ENCODE measurements at regions not wholly inside any gene's neighbourhood (a gene's known extent, or its start where the extent isn't known, plus 50 kb on each side); places are given as distances from the start of the nearest gene placed in this dataset.

- Histone ChIP-seq H3K79me2 (replicated peaks; ENCODE audit: insufficient read depth, low read length) (no peaks in the 10 kb centered on the region), H3K4me2 (ENCODE audit: low read length) (no peak overlapping the region), H2AFZ (ENCODE audit: low read depth, low read length) (no peak overlapping the region), H3K9me2 (ENCODE audit: insufficient read depth, low read length) (no peaks in the 10 kb centered on the region), H3K36me3 (ENCODE audit: insufficient read depth, low read length) (no peaks in the 10 kb centered on the region), H3K27me3 (ENCODE audit: insufficient read depth, low read depth, low read length) (no peaks in the 10 kb centered on the region), H3K9ac (ENCODE audit: low read length) (no peak overlapping the region), H3K9me3 (ENCODE audit: low read length) (no peaks in the 10 kb centered on the region), H3K27ac (ENCODE audit: low read length) (no peak overlapping the region), H3F3A (ENCODE audit: insufficient read depth, low read length, poor library complexity, severe bottlenecking) (no peaks in the 10 kb centered on the region), H3K4me3 (ENCODE audit: low read length) (no peak overlapping the region), H4K20me1 (ENCODE audit: insufficient read depth) (no peaks in the 10 kb centered on the region)
- no peak for TF ChIP-seq SMC3 (conservative IDR thresholded peaks at IDR 0.05; ENCODE audit: poor library complexity)
- TF ChIP-seq EP300 (conservative IDR thresholded peaks at IDR 0.05; ENCODE audit: poor library complexity, severe bottlenecking) = no peak
- no peak for TF ChIP-seq MXI1 (conservative IDR thresholded peaks at IDR 0.05; ENCODE audit: poor library complexity, severe bottlenecking)
- TF ChIP-seq RAD21 (conservative IDR thresholded peaks at IDR 0.05) = no peak
- TF ChIP-seq EZH2 (IDR thresholded peaks at IDR 0.05; ENCODE audit: borderline replicate concordance, insufficient read depth, low read length, poor library complexity, severe bottlenecking) = no peak
- TF ChIP-seq CTCF (IDR thresholded peaks at IDR 0.05; ENCODE audit: poor library complexity, severe bottlenecking) = no peak
- no peak for TF ChIP-seq REST (IDR thresholded peaks at IDR 0.05; ENCODE audit: borderline replicate concordance)
- no peak for TF ChIP-seq POLR2AphosphoS5 (IDR thresholded peaks at IDR 0.05)
- no peak for TF ChIP-seq TAF1 (IDR thresholded peaks at IDR 0.05; ENCODE audit: low read depth)
Observed at GRCh38 chr13:47415048-47415447, 518.2 kb upstream of the HTR2A start.

- no peak overlapping the region for H3K9ac ChIP-seq (ENCODE audit: low read length)
Observed at GRCh38 chr13:47413526-47413925, 516.7 kb upstream of the HTR2A start.

More at GRCh38 chr13:47413526-47413925, 516.7 kb upstream of the HTR2A start:
- no peaks in the 10 kb centered on the region for H3K27me3 ChIP-seq (ENCODE audit: insufficient read depth, low read depth, low read length)
- no peaks in the 10 kb centered on the region for H3K9me2 ChIP-seq (ENCODE audit: insufficient read depth, low read length)
- no peaks in the 10 kb centered on the region for H3K79me2 ChIP-seq (replicated peaks; ENCODE audit: insufficient read depth, low read length)
- H2AFZ ChIP-seq (ENCODE audit: low read depth, low read length) = no peak overlapping the region
- H3K4me3 ChIP-seq (ENCODE audit: low read length) = no peak overlapping the region
- H3K27ac ChIP-seq (ENCODE audit: low read length) = no peak overlapping the region
- no peaks in the 10 kb centered on the region for H3K36me3 ChIP-seq (ENCODE audit: insufficient read depth, low read length)
- H3F3A ChIP-seq (ENCODE audit: insufficient read depth, low read length, poor library complexity, severe bottlenecking) = no peaks in the 10 kb centered on the region
- no peaks in the 10 kb centered on the region for H3K9me3 ChIP-seq (ENCODE audit: low read length)
- no peaks in the 10 kb centered on the region for H4K20me1 ChIP-seq (ENCODE audit: insufficient read depth)
- no peak overlapping the region for H3K4me2 ChIP-seq (ENCODE audit: low read length)
- TF ChIP-seq EZH2 (IDR thresholded peaks at IDR 0.05; ENCODE audit: borderline replicate concordance, insufficient read depth, low read length, poor library complexity, severe bottlenecking) (no peak), SMC3 (conservative IDR thresholded peaks at IDR 0.05; ENCODE audit: poor library complexity) (no peak), EP300 (conservative IDR thresholded peaks at IDR 0.05; ENCODE audit: poor library complexity, severe bottlenecking) (no peak), TAF1 (IDR thresholded peaks at IDR 0.05; ENCODE audit: low read depth) (no peak), MXI1 (conservative IDR thresholded peaks at IDR 0.05; ENCODE audit: poor library complexity, severe bottlenecking) (no peak), CTCF (IDR thresholded peaks at IDR 0.05; ENCODE audit: poor library complexity, severe bottlenecking) (no peak), RAD21 (conservative IDR thresholded peaks at IDR 0.05) (no peak), REST (IDR thresholded peaks at IDR 0.05; ENCODE audit: borderline replicate concordance) (no peak), POLR2AphosphoS5 (IDR thresholded peaks at IDR 0.05) (no peak)

All from neural cell (in vitro differentiated cells).